NCI-H128 (cell line): ENCODE measurements at regions not wholly inside any gene's neighbourhood (a gene's known extent, or its start where the extent isn't known, plus 50 kb on each side); places are given as distances from the start of the nearest gene placed in this dataset.

ENCODE experiments used
- DNase-seq: peaks from one replicate; lab custom pipeline; 2025; ENCODE audit not compliant: unreplicated experiment; lab: John Stamatoyannopoulos, UW

GRCh38 chr13:59566561-59566960 is 597.2 kb downstream of the DIAPH3 start:
- DNase-seq = no peak

- no peak for DNase-seq
Observed at GRCh38 chr13:59568306-59568705, 595.4 kb downstream of the DIAPH3 start.

GRCh38 chr13:59570204-59570603 is 593.5 kb downstream of the DIAPH3 start:
- DNase-seq = no peak

GRCh38 chr13:59584101-59584500 is 579.6 kb downstream of the DIAPH3 start:
- DNase-seq = no peak

GRCh38 chr13:59584761-59585670 is 578.7 kb downstream of the DIAPH3 start:
- DNase-seq = no peak

- DNase-seq = no peak
Observed at GRCh38 chr13:59587030-59587429, 576.7 kb downstream of the DIAPH3 start.

- DNase-seq = no peak
Observed at GRCh38 chr13:59587971-59588716, 575.6 kb downstream of the DIAPH3 start.

GRCh38 chr13:59588717-59589067 is 575.0 kb downstream of the DIAPH3 start:
- no peak for DNase-seq

GRCh38 chr13:59601993-59602392 is 561.7 kb downstream of the DIAPH3 start:
- DNase-seq = no peak

GRCh38 chr13:59603646-59604045 is 560.1 kb downstream of the DIAPH3 start:
- no peak for DNase-seq

GRCh38 chr13:59607172-59607571 is 556.6 kb downstream of the DIAPH3 start:
- no peak for DNase-seq

GRCh38 chr13:59607780-59608233 is 555.9 kb downstream of the DIAPH3 start:
- no peak for DNase-seq

GRCh38 chr13:59609421-59609820 is 554.3 kb downstream of the DIAPH3 start:
- no peak for DNase-seq
